ENCODE measurements at regions not wholly inside any gene's neighbourhood (a gene's known extent, or its start where the extent isn't known, plus 50 kb on each side); places are given as distances from the start of the nearest gene placed in this dataset.

- TF ChIP-seq, protein P1, sequence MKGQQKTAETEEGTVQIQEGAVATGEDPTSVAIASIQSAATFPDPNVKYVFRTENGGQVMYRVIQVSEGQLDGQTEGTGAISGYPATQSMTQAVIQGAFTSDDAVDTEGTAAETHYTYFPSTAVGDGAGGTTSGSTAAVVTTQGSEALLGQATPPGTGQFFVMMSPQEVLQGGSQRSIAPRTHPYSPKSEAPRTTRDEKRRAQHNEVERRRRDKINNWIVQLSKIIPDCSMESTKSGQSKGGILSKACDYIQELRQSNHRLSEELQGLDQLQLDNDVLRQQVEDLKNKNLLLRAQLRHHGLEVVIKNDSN (IDR thresholded peaks at IDR 0.05), result no peak
- TF ChIP-seq TAF1 (IDR thresholded peaks at IDR 0.05; ENCODE audit: low read depth) (no peak), TEAD4 (IDR thresholded peaks at IDR 0.05) (no peak), FOXM1 (IDR thresholded peaks at IDR 0.05; ENCODE audit: borderline replicate concordance, low read depth) (no peak), EGR1 (IDR thresholded peaks at IDR 0.05) (no peak), YY1 (IDR thresholded peaks at IDR 0.05; ENCODE audit: low read depth) (no peak)
Observed at GRCh38 chr2:183522489-183523266, 398.4 kb downstream of the NUP35 start.

- TF ChIP-seq, protein P2, sequence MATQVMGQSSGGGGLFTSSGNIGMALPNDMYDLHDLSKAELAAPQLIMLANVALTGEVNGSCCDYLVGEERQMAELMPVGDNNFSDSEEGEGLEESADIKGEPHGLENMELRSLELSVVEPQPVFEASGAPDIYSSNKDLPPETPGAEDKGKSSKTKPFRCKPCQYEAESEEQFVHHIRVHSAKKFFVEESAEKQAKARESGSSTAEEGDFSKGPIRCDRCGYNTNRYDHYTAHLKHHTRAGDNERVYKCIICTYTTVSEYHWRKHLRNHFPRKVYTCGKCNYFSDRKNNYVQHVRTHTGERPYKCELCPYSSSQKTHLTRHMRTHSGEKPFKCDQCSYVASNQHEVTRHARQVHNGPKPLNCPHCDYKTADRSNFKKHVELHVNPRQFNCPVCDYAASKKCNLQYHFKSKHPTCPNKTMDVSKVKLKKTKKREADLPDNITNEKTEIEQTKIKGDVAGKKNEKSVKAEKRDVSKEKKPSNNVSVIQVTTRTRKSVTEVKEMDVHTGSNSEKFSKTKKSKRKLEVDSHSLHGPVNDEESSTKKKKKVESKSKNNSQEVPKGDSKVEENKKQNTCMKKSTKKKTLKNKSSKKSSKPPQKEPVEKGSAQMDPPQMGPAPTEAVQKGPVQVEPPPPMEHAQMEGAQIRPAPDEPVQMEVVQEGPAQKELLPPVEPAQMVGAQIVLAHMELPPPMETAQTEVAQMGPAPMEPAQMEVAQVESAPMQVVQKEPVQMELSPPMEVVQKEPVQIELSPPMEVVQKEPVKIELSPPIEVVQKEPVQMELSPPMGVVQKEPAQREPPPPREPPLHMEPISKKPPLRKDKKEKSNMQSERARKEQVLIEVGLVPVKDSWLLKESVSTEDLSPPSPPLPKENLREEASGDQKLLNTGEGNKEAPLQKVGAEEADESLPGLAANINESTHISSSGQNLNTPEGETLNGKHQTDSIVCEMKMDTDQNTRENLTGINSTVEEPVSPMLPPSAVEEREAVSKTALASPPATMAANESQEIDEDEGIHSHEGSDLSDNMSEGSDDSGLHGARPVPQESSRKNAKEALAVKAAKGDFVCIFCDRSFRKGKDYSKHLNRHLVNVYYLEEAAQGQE (IDR thresholded peaks at IDR 0.05; ENCODE audit: low read depth), result no peak
- TF ChIP-seq CEBPB (IDR thresholded peaks at IDR 0.05) (no peak), FOXM1 (IDR thresholded peaks at IDR 0.05; ENCODE audit: borderline replicate concordance, low read depth) (no peak), EP300 (IDR thresholded peaks at IDR 0.05; ENCODE audit: borderline replicate concordance) (no peak), NFIC (IDR thresholded peaks at IDR 0.05) (no peak)
Observed at GRCh38 chr2:183530333-183530901, 406.2 kb downstream of the NUP35 start.

DNA sequence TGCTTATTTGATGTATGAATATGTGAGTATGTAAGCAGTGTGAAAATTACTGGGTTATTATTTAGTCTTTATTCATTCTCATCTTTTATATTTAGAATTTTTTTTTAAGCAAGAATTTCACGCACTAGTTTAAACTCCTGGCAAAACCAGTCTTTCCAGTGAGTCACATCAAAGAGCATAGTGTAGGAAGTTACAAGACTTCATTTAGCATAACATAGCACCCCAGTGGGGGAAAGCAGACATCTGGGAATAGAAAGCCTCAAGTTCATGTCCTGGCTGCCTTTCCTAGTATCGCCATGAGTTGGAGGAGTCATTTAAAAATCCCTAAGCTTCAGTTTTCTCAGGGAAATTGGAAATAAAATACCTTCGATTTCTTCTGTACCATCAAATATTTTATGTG lies 408.3 kb downstream of the NUP35 start:
- TF ChIP-seq NFIC (IDR thresholded peaks at IDR 0.05), result no peak

DNA sequence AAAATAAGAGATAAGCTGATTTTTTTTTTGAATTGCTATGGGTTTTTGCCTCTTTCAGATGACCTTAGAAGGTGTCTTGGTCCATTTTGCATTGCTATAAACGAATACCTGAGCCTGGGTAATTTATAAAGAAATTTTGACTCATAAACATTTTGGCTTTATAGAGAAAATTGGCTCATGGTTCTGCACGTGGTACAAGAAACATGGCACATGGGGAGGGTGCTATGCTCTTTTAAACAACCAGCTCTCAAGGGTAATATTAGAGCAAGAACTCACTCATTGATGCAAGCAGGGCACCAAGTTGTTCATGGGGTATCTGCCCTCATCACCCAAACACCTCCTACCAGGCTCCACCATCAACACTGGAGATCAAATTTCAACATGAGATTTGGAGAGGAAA lies 408.8 kb downstream of the NUP35 start:
- TF ChIP-seq CREB1 (IDR thresholded peaks at IDR 0.05; ENCODE audit: low read depth) (no peak), TEAD4 (IDR thresholded peaks at IDR 0.05) (no peak), YY1 (IDR thresholded peaks at IDR 0.05; ENCODE audit: low read depth) (no peak), ZBTB7A (IDR thresholded peaks at IDR 0.05; ENCODE audit: low read depth) (no peak), TCF12 (IDR thresholded peaks at IDR 0.05; ENCODE audit: low read depth) (no peak), RAD21 (IDR thresholded peaks at IDR 0.05; ENCODE audit: low read depth) (no peak), NFIC (IDR thresholded peaks at IDR 0.05) (no peak), CEBPB (IDR thresholded peaks at IDR 0.05) (no peak), EGR1 (IDR thresholded peaks at IDR 0.05) (no peak), TAF1 (IDR thresholded peaks at IDR 0.05; ENCODE audit: low read depth) (no peak), FOXM1 (IDR thresholded peaks at IDR 0.05; ENCODE audit: borderline replicate concordance, low read depth) (no peak), EP300 (IDR thresholded peaks at IDR 0.05; ENCODE audit: borderline replicate concordance) (no peak)
- TF ChIP-seq, protein P1 (IDR thresholded peaks at IDR 0.05), result no peak
- TF ChIP-seq, protein P3, sequence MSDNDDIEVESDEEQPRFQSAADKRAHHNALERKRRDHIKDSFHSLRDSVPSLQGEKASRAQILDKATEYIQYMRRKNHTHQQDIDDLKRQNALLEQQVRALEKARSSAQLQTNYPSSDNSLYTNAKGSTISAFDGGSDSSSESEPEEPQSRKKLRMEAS (IDR thresholded peaks at IDR 0.05), result no peak
- TF ChIP-seq, protein P2 (IDR thresholded peaks at IDR 0.05; ENCODE audit: low read depth), result no peak

DNA sequence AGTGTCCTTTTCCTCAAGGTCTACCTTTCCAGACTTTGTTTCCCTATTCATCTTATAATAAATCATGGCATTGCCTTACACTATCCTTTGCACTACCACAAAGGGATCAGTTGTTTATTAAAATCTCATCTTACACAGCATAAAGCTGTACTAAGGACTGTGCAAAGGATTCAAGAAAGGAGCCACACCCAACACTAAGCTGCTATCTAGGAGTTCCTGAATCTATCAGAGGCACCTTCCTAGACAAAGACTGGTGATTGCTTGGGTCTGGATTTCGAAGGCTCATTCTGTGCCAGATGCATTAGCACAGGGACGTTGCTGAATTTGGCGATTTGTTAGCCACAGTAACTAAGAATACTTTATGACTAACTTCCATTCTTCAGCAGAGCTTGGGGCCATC lies 412.0 kb downstream of the NUP35 start:
- TF ChIP-seq, protein P1 (IDR thresholded peaks at IDR 0.05), result no peak
- TF ChIP-seq YY1 (IDR thresholded peaks at IDR 0.05; ENCODE audit: low read depth) (no peak), CREB1 (IDR thresholded peaks at IDR 0.05; ENCODE audit: low read depth) (no peak), EGR1 (IDR thresholded peaks at IDR 0.05) (no peak), FOXM1 (IDR thresholded peaks at IDR 0.05; ENCODE audit: borderline replicate concordance, low read depth) (no peak), TEAD4 (IDR thresholded peaks at IDR 0.05) (no peak), EP300 (IDR thresholded peaks at IDR 0.05; ENCODE audit: borderline replicate concordance) (no peak), RAD21 (IDR thresholded peaks at IDR 0.05; ENCODE audit: low read depth) (no peak), TCF12 (IDR thresholded peaks at IDR 0.05; ENCODE audit: low read depth) (no peak), NFIC (IDR thresholded peaks at IDR 0.05) (no peak), CEBPB (IDR thresholded peaks at IDR 0.05) (no peak)
- TF ChIP-seq, protein P3 (IDR thresholded peaks at IDR 0.05), result no peak
- TF ChIP-seq, protein P2 (IDR thresholded peaks at IDR 0.05; ENCODE audit: low read depth), result no peak
